ENCODE measurements at regions not wholly inside any gene's neighbourhood (a gene's known extent, or its start where the extent isn't known, plus 50 kb on each side); places are given as distances from the start of the nearest gene placed in this dataset.

DNA sequence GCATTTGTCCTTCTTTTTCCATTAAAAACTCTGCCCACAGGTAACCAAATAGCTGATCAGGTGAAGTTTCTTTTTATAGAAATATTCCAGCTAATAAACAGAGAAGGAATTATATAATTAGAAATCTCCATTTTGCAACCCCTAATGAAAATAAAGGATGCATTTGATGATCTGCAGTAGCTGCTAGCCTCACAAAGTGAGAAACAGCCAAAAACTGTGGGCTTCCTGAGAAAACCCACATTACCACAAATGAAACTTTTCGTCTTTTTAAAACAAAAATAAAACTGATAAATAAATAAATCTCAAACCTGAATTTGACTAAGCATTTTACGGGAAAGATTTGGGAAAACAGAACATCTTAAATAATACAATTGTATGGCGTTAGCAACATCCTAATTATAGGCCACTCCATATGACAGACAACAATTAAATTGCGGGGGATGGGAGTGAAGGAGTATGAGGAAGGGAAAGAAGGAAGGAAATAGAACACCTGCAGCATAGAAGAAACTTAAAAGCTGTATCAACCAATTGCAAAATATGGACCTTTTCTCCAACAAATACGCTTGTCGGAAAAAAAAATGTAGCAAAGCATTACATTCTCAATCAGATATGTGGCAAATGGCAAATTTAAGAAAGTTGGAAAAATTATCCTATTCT, 283.0 kb upstream of the ITGA1 start:
- DNase-seq, result no peak

DNA sequence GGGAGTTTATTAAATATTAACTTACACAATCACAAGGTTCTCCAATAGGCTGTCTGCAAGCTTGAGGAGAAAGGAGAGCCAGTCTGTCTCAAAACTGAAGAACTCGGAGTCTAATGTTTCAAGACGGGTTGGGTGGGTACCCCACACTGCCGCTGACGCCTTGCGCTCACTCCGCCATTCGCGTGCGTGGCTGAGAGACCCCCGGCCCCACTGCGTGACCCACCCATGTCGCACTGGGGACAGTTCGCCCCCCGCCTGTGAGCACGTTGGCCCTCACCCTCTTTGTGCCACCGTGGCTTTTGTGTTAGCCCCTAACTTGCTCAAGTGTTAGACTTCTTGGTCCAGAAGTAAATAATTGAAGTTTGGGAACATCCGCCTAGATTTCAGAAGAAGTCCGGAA, 270.0 kb upstream of the ITGA1 start:
- no peak for DNase-seq

DNA sequence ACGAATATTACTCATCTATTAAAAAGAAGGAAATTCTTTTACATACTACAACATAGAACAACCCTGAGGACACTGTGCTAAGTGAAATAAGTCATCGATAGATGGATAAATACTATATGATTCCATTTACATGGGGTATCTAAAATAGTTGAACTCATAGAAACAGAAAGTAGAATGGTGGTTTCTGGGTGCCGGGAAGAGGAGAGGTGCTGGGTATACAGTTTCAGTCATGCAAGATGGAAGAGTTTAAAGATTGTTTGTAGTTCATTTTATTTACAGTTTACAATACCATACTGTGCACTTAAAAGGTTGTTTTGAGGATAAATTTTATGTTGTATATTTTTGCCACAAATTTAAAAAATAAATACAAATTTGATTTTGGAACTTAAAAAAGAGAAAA, 267.5 kb upstream of the ITGA1 start:
- DNase-seq, result no peak

DNA sequence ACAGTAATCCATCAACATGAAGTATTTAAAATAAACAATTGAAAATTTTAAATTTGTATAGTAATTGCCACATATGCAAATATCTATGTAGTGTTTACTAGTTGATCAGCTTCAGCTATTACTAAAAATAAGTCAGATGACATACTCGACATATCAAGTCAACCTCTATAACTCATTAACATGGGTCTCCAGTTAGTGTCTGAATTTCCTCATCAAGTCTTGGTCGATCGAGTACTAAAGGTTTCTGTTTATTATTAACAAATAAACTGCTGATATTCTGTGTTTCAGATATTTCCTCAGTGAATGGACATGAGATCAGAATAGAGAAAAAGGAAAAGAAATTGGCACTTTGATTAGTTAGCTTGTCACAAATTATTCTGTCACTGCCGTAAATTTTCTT, 266.5 kb upstream of the ITGA1 start:
- DNase-seq, result no peak

DNA sequence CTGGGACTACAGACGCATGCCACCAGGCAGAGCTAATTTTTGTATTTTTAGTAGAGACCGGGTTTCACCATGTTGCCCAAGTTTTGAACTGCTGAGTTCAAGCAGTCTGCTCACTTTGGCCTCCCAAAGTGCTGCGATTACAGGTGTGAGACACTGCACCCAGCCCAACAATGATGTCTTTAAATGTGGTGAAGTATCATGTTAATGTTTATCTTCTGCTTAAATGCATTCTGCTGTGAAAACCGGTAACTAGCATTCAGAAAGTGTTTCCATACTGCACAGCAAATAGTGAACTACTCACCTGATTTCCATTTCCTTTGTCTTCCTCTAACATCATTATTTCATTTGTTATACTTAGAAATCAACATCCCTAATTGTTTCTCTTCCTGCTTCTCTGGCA, 264.0 kb upstream of the ITGA1 start:
- DNase-seq, result no peak

DNA sequence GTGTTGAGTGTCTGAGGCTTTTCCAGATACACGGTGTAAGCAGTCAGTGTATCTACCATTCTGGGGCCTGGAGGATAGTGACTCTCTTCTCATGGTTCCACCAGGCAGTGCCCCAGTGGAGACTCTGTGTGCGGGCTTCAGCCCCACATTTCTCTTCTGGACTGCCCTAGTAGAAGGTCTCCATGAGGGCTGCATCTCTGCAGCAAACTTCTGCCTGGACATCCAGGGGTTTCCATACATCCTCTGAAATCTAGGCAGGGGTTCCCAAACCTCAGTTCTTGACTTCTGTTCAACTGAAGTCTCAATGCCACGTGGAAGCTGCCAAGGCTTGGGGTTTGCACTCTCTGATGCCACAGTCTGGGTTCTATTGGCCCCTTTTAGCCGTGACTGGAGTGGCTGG, 256.6 kb upstream of the ITGA1 start:
- DNase-seq, result no peak

DNA sequence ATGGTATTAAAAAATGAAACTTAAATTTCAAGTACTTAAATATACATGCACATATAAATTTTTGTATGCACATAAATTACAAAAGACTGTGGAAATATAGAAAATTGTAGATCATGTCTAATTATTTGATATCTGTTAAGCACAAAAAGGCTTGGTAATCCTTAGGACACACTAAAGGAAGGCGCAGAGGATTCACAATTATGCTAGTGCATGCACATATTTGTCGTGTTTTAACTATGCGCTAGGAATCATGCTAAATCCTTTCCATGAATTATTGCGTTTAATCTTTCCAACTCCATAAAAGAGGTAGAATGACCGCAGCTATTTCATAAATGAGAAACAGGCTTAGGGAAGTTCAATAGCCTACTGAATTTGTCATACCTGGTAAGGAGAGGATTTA, 244.1 kb upstream of the ITGA1 start:
- DNase-seq, result no peak

DNA sequence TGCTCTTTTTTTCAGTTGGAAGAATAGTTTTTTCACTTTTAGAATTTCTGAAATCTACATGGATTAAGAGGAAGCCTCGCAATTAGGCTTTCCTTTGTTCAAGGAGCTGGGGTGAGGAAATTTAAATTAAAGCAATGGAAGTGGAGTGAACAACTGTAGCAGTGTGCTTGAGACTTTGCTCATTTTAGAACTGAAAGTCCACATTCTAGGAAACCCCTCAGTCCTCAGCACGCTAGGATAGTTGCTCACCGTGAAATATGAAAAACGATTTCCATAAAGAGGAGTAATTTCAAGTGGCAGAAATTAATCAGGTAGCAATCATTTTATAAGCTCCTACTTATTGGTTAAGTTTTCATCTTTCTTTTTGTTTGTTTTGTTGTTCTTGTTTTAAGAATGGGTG, 243.0 kb upstream of the ITGA1 start:
- no peak for DNase-seq

DNA sequence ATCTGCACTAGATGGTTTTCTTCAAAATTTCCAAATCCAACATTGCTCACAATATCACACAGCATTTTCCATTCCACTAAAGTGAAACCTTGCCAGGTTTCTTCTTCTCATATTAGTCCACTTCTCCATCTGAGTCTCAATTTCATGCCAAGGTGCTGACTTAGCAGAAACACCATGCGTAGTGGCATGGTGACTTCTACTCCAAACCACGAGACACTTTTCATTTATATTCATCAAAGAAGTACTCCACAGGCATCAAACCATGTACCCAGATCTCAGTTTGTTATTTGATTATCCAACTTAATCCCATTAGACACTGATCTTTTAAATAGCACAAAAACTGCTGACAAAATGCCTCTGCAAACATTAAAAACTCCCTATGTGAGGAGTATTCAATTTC, 233.4 kb upstream of the ITGA1 start:
- DNase-seq, result no peak

DNA sequence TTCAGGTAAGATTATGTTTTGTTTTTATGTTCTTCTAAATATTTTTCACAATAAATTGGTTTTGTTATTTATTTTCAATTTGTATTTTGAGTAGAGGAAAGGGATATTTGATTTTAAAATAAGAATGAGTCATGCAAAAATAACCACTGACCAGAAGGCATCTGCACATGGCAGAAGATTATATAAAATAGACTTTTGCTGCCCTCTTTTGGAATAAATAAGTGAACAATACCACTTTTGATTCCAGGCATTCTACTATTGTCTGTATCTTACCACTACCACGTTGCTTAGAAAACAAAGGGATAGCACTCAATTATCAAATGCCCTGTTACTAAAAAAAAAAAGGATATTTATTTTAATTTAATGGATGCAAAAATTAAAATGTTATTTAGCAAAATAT, 227.3 kb upstream of the ITGA1 start:
- DNase-seq, result no peak

DNA sequence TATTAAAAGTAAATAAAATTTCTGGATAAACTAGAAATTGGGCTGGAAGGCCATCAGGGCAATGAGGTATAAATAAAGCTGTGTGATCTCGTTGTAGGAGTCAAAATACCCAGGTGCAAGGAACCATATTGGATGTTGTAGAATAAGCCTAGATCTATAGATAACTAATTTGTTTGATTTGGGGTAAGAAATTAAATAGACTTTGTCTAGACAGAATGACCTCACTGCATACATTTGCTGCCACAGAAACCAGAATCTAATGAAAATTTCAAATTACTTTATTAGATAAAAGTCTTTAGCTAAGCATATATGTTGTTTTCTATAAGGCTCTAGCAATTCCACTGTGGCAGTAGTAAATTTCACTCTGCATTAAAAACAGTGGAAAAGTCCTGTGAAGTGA, 225.2 kb upstream of the ITGA1 start:
- DNase-seq, result no peak

DNA sequence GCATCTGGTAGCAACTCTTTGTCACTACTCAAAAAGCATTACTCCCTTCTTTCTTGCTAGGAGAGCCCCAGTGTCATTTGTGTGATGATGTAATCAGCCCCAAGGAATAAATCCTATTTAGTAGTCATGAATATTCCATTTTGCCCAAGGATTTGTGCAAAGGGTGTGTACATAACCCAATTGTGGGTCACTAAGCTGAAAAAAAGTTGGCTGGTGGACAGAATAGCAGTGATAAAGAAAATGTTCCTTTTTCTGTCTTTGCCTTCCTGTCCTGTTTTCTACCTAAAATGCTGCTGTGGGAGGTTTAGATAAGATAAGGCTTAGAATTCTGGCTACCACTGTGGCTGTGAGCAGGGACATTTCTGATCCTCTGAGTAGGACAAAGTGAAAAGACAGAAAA, 223.1 kb upstream of the ITGA1 start:
- DNase-seq, result no peak

DNA sequence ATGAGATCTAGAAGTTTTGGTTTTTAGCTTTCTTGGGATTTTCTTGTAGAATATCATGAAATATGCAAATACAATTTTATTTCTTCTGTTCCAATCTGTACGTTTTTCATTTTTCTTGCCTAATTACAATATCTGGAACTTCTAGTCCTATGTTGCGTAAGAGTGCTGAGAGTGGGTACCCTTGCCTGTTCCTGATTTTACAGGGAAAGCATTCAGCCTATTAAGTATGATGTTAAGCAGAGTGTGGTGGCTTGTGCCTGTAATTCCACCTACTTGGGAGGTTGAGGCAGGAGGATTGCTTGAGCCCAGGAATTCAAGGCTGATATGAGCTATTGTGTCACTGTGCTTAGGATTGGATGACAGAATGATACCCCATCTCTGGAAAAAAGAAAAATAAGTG, 210.2 kb upstream of the ITGA1 start:
- DNase-seq, result no peak

DNA sequence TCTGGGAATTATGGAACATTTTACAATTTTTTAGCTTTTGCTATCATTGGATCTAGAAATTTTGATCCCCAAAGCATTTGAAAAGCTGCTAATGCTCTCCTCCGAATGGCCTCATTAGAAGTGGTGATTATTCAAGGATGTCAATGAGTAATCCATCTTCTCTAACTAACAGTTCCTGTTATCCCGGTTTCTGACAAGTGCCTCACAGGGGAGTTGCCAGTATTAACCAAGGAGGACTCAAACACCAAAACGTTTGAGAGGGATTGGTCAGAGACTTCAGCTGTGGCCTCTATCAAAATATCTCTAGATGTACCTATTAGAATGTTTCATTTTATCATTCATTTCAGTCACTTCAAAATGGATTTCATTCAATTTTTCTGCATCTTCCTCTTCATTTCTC, 208.3 kb upstream of the ITGA1 start:
- DNase-seq, result no peak

DNA sequence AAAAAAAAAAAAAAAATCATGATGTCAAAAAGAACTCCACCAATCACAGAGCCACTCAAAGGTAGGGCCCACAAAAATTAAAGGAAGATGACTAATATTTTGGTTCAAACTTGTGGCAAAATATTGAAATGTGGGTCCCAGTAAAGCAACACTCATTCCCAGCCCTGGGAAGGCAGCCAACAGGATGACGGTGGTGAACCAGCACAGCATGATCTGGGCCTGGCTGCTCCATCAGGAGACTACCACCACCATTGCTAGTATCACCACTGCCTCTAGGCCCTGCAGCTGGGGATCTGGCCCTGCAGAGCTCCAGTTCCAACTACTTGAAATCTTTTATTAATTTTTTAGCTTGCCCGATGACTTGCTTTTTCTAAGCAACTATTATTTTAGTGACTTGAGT, 206.8 kb upstream of the ITGA1 start:
- DNase-seq, result no peak

DNA sequence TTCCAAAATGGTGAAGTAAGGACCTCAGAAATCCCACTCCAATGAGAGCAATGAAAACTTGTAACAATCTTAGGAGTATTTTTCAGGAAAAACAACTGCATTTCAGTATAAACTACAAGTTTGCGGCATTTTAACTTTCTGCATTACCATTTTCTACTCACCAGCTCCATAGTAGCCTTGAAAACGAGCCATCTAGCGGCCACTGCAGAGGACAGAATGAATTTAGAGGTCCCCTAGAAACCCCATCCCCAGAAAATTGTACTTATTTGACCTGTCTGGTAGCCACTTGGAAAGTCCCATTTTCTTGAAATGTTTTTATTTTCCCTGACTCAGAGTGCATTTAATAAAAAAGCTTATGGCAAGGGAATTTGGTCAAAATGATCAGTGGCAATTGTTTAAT, 205.4 kb upstream of the ITGA1 start:
- DNase-seq, result no peak

DNA sequence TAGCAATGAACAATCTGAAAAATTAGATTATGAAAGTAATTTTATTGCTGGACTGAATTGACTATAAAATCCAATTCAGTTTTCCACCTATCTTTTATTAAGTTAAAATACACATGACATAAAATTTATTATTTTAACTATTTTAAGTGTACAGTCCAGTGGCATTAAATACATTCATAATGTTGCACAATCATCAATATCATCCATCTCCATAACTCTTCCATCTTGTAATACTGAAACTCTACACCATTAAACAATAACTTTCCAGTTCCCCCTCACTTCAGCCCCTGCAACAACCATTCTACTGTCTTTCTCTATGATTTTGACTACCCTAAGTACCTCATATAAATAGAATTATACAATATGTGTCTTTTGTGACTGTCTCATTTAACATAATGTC, 200.6 kb upstream of the ITGA1 start:
- DNase-seq, result no peak

DNA sequence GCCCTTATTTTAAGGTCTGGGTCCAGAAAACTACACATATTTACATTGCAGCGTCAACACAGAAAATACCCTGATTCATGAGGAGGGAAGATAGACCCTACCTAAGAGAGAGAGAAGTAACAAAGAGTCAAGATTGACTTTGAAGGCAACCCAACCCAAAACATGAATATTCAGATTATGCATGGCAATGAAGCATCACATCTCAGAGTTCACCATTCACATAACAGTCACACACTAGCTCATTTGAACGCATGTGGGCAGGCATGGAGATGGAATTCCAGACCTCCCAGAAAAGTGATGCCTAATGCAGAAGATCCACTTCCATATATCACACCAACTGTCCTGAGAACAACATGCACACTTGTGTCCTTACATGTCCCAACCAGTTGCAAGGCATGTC, 190.1 kb upstream of the ITGA1 start:
- no peak for DNase-seq

DNA sequence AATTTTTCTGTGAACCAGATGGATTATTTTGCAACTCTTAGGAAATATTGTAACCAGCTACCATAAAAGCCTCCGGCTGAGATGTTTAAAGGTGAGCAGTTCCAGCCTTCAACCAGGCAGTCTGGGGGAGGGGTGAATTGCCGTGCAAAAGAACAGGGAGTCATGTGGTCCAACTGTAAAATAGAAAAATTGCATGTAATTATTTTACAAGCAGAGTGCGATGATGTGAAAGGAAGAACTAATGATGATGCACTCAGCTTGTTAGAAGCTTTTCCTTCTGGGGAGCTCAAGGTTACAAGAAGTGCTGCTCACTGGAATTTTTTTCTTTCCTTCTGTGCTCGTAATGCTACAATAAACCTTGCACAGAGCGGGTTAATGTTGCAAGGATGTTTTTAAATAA, 188.7 kb upstream of the ITGA1 start:
- no peak for DNase-seq

DNA sequence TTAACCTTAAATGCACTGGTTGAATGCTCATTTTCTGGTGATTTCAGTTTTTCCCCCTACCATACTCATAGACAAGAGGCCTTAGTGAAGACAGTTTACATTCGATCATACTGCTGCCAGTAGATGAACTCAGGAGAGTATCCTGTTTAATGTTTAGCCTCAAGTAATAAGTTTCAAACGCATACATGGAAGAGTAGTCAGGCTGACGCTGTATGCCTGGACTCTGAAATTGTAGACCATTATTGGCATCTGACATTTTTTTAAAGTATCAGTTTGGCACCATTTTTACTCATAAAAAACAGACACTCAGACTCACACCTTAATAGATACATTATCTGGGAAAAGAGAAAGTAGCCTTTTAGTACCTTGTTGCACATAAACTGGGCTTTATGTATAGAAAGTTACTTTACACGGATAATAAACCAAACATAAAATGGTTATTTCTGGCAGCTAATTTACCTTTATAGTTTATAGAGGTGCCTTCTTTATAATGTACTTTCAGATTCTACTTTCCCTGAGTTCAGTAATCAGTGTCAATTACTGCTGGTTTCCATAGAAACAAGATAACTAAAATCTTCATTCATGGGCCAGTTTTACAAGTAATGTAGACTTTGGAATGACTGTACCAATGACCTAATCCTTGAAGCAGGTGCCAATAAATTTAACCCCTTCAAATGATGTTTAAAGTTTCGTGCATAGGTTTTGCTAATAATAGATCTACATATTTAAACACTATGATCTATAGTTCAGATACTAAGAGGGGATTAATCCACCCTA, 183.8 kb upstream of the ITGA1 start:
- DNase-seq, result no peak

DNA sequence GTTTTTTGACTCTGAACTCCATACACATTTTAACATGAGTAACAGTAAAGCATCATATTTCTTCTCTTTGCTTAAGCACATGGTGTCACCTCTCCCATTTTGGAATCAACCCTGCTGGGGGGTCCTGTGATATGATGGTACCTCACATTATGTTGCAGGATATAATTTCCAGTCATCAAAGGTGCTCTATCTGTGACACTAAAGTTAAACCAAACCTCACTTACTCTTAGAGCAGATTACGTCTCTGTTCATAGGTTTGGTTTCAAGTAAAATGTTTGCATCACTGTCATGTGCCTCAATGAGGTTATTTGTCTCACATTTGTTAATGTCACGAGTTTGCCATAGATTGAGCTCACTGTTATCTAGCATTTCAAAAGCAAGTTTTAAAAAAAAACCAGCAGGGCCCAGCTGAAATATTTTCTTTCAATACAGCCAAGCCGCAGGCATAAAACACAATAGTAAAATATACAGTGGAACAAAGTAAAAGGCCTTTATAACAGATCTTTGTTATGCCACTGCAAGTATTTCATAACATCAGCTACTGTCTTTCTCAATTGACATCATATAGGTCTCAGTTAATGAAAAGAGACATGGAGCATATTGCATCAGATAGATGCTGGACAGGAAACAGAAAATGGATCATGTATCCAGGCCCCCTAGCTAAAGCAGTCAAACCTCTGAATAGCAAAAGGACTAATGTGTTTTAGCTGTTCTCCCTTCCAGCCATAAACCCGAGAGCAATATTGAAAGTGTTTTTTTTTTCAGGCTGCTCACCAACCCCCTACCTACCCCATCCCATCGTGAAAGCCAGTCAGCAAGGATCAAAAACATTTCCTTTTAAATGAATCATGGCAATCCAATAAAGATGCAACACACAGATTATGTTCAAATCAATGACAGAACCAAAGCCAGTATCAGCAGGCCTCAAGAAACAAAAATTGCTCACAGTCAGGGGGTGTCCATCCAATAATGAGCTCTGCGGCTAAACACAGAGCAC, 182.1 kb upstream of the ITGA1 start:
- DNase-seq, result no peak

DNA sequence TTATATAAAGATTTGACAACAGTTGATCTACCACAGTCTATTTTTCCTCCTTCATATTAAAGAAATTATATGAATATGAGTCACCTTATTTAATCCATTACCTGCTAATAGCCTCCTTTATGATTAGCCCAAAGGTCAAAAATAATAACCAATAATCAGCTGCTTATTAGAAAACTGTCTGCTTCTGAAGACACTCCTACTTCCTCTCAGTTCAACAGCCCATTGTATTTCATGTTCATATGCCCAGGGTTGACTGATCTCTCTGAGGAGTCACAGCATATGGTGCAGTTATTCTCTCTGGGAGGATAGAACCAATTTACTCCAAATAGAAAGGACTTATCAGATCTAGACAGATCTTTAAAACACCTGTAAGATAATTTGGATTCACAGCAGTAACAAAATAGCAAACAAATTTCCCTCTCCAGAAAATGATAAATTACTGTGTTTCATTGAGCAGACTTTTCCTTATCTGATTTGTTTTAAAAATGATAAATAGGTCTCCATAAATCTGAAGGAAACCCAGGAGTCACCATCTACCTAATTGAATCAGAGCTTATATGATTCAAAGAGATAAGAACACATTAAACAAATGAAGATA, 180.4 kb upstream of the ITGA1 start:
- DNase-seq, result no peak

DNA sequence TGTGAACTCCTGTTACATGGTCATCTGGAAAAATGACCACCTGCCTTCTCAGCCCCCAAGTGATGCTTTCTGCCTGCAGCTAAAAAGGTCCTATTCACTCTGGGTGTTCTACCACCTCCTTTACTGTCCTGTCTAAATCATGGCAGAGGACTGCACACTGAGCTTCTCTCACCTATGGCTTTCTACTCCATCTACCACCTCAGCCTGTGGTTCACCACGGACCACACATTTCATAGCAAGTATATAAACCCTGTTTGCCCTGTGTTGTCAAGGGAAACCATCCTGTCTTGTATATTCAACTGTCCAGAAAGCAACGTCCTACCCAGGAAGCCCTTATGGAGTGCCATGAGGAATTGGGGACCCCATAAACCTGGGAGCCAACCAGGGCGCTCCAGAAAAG, 167.4 kb upstream of the ITGA1 start:
- DNase-seq, result no peak
